AG10803 (cell line): ENCODE measurements at regions not wholly inside any gene's neighbourhood (a gene's known extent, or its start where the extent isn't known, plus 50 kb on each side); places are given as distances from the start of the nearest gene placed in this dataset.

ENCODE experiments used
- DNase-seq: peaks from one replicate; pipeline ENCODE4 v3.0.0; 2010; ENCODE audit warnings: low read depth
- H3K4me3 ChIP-seq: 2 replicates; pipeline ENCODE4 v1.5.1; 2011; ENCODE audit warnings: mild to moderate bottlenecking, low read length, control low read depth
- TF ChIP-seq, protein P1 (sequence below): conservative IDR thresholded peaks from 2 replicates; pipeline ENCODE4 v1.5.1; 2011; ENCODE audit warnings: mild to moderate bottlenecking, low read length, control low read depth, inconsistent platforms

- peak; percentile 45 for DNase-seq
- H3K4me3 ChIP-seq = no peak overlapping the region
- TF ChIP-seq, protein P1, sequence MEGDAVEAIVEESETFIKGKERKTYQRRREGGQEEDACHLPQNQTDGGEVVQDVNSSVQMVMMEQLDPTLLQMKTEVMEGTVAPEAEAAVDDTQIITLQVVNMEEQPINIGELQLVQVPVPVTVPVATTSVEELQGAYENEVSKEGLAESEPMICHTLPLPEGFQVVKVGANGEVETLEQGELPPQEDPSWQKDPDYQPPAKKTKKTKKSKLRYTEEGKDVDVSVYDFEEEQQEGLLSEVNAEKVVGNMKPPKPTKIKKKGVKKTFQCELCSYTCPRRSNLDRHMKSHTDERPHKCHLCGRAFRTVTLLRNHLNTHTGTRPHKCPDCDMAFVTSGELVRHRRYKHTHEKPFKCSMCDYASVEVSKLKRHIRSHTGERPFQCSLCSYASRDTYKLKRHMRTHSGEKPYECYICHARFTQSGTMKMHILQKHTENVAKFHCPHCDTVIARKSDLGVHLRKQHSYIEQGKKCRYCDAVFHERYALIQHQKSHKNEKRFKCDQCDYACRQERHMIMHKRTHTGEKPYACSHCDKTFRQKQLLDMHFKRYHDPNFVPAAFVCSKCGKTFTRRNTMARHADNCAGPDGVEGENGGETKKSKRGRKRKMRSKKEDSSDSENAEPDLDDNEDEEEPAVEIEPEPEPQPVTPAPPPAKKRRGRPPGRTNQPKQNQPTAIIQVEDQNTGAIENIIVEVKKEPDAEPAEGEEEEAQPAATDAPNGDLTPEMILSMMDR = peak; percentile 59
Observed at GRCh38 chr9:36728651-36729520, 156.2 kb downstream of the MELK start.

GRCh38 chr9:36729906-36730305, 157.2 kb downstream of the MELK start:
- TF ChIP-seq, protein P1 = no peak
- H3K4me3 ChIP-seq = no peak overlapping the region
- peak; percentile 25 for DNase-seq

DNA sequence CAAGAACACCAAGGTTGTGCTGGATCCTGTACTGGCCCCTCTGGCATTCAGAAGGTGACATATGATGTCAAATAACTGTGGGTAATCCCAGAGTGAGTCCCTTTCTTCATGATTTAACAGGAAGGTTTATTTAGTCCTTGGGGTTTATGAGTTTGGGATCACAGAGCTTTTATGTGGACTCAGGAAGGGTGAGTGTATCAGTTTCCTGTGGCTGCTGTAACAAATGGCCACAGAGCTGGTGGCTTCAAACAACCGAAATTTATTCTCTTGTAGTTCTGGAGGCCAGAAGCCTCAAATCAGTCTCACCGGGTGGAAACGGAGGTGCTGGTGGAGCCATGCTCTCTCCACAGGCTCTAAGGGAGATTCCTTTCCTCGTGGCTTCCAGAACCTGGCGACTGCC, 157.7 kb downstream of the MELK start:
- no peak overlapping the region for H3K4me3 ChIP-seq
- no peak for DNase-seq
- TF ChIP-seq, protein P1 = no peak

- no peak for DNase-seq
- H3K4me3 ChIP-seq = no peak overlapping the region
- TF ChIP-seq, protein P1 = no peak
Observed at GRCh38 chr9:36731068-36731956, 158.6 kb downstream of the MELK start.

DNA sequence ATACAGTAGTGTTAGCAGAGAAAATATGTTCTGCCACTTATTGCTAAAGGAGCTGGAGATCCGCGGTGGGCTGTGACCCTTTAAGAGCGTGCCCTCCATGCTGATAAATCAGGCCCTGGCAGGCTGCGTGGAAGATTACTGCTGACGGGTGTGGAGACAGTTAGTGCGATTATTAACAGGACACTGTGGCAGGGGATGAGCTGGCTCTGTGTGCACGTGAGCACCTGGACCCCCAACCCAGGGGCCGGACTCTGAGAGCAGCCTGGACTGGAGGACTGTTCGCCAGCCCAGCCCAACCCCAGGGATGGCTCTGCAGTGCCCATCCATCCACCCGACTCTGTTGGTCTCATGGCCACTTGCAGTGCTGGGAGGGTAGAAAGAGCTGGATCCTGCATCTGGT, 162.0 kb downstream of the MELK start:
- TF ChIP-seq, protein P1 = no peak
- no peak overlapping the region for H3K4me3 ChIP-seq
- DNase-seq = no peak

GRCh38 chr9:36736648-36737047, 164.0 kb downstream of the MELK start:
- TF ChIP-seq, protein P1 = no peak
- no peak overlapping the region for H3K4me3 ChIP-seq
- DNase-seq = no peak
